SK-N-SH (cell line): ENCODE measurements at regions not wholly inside any gene's neighbourhood (a gene's known extent, or its start where the extent isn't known, plus 50 kb on each side); places are given as distances from the start of the nearest gene placed in this dataset.

Experiments used
- CTCF ChIA-PET: fragments of 300-600, 350-600 bp; formaldehyde crosslinking; extraction: SDS; loops from one replicate; lab custom pipeline; 2021; lab: Yijun Ruan, JAX
- POLR2A ChIA-PET: fragments of 350-600 bp; sonication (Branson Sonifier 250); formaldehyde crosslinking; extraction: SDS; loops from one replicate; lab custom pipeline; 2020; ENCODE audit warnings: antibody characterized with exemption, inconsistent platforms; lab: Yijun Ruan, JAX
- DNase-seq: peaks from one replicate; pipeline ENCODE4 v3.0.0; 2012
- H2AFZ ChIP-seq: fragments of 200-600 bp; sonication (generic); 2 replicates; pipeline ENCODE4 v1.8.1; 2016; ENCODE audit warnings: antibody characterized with exemption, mild to moderate bottlenecking, low read depth
- H3F3A ChIP-seq: fragments of 200-600 bp; sonication (generic); replicated peaks from 2 replicates; pipeline ENCODE3; 2016; ENCODE audit warnings: antibody characterized with exemption, mild to moderate bottlenecking; ENCODE audit not compliant: insufficient read depth
- H3K27ac ChIP-seq, 2 experiments: fragments of 200-500 bp in 1 of 2; fragments of 200-600 bp in 1 of 2; sonication (Bioruptor generic) in 1 of 2; sonication (generic), shearing (Covaris generic) in 1 of 2; 2 replicates each; pipeline versions ENCODE4 v1.5.1 to v1.6.1; 2014 to 2016; ENCODE audit warnings: low read depth in 2 of 2, inconsistent platforms in 1 of 2, low read length in 1 of 2, mild to moderate bottlenecking in 1 of 2, mixed read lengths in 1 of 2
- H3K27me3 ChIP-seq: fragments of 200-600 bp; sonication (generic), shearing (Covaris generic); 2 replicates; pipeline ENCODE4 v1.6.1; 2016; ENCODE audit warnings: mixed run types; ENCODE audit not compliant: insufficient read depth
- H3K36me3 ChIP-seq, 2 experiments: fragments of 200-500 bp in 1 of 2; fragments of 200-600 bp in 1 of 2; sonication (Bioruptor generic) in 1 of 2; sonication (generic) in 1 of 2; replicated peaks in 1 of 2; 2 replicates each; pipeline versions ENCODE3 to v1.5.1; 2014 to 2016; ENCODE audit warnings: low read length in 1 of 2, mild to moderate bottlenecking in 1 of 2; ENCODE audit not compliant: insufficient read depth in 2 of 2, control insufficient read depth in 1 of 2
- H3K4me1 ChIP-seq, 2 experiments: fragments of 200-500 bp in 1 of 2; fragments of 200-600 bp in 1 of 2; sonication (Bioruptor generic) in 1 of 2; sonication (generic), shearing (Covaris generic) in 1 of 2; 2 replicates each; pipeline versions ENCODE4 v1.5.1 to v1.6.1; 2014 to 2016; ENCODE audit warnings: low read depth in 1 of 2, low read length in 1 of 2, mixed run types in 1 of 2; ENCODE audit not compliant: insufficient read depth in 2 of 2, control insufficient read depth in 1 of 2
- H3K4me2 ChIP-seq: fragments of 200-600 bp; sonication (generic), shearing (Covaris generic); 2 replicates; pipeline ENCODE4 v1.6.1; 2017; ENCODE audit warnings: mixed run types
- H3K4me3 ChIP-seq, 2 experiments: fragments of 200-500 bp in 1 of 2; fragments of 200-600 bp in 1 of 2; sonication (Bioruptor generic) in 1 of 2; sonication (generic), shearing (Covaris generic) in 1 of 2; 2 replicates each; pipeline versions ENCODE4 v1.5.1 to v1.8.1; 2014 to 2016; ENCODE audit warnings: low read depth in 2 of 2, inconsistent platforms in 1 of 2, low read length in 1 of 2, mild to moderate bottlenecking in 1 of 2, mixed read lengths in 1 of 2, moderate library complexity in 1 of 2
- H3K79me2 ChIP-seq: fragments of 200-600 bp; sonication (generic); 2 replicates; pipeline ENCODE4 v1.8.1; 2017; ENCODE audit warnings: mild to moderate bottlenecking; ENCODE audit not compliant: insufficient read depth
- H3K9ac ChIP-seq: fragments of 200-600 bp; sonication (generic); 2 replicates; pipeline ENCODE4 v1.6.1; 2017; ENCODE audit warnings: mixed run types
- H3K9me2 ChIP-seq: fragments of 200-600 bp; sonication (generic); 2 replicates; pipeline ENCODE4 v1.6.1; 2017; ENCODE audit warnings: mixed run types
- H3K9me3 ChIP-seq: fragments of 200-600 bp; sonication (generic); 2 replicates; pipeline ENCODE4 v1.6.1; 2017; ENCODE audit warnings: mixed run types, mild to moderate bottlenecking, moderate library complexity
- H4K20me1 ChIP-seq: fragments of 200-600 bp; sonication (generic); 2 replicates; pipeline ENCODE4 v1.6.1; 2017; ENCODE audit warnings: mild to moderate bottlenecking, mixed run types; ENCODE audit not compliant: insufficient read depth
- CHD2 ChIP-seq: fragments of 150-350 bp; IDR thresholded peaks from 2 replicates; pipeline ENCODE4 v1.6.1; 2018; ENCODE audit warnings: low read length; ENCODE audit not compliant: partially characterized antibody
- CTCF ChIP-seq: fragments of 200-600 bp; sonication (generic); IDR thresholded peaks from 2 replicates; pipeline ENCODE4 v1.6.1; 2017; ENCODE audit warnings: antibody characterized with exemption, mild to moderate bottlenecking, moderate library complexity
- ELF1 ChIP-seq: IDR thresholded peaks from 2 replicates; pipeline ENCODE4 v1.4.0; 2012
- EZH2phosphoT487 ChIP-seq: fragments of 200-600 bp; sonication (generic); IDR thresholded peaks from 2 replicates; pipeline ENCODE4 v1.6.1; 2017; ENCODE audit warnings: low read depth, mixed run types, mild to moderate bottlenecking, antibody characterized with exemption, moderate library complexity, borderline replicate concordance
- FOXM1 ChIP-seq: IDR thresholded peaks from 2 replicates; pipeline ENCODE4 v1.4.0; 2012; ENCODE audit warnings: low read depth, mild to moderate bottlenecking
- GATA2 ChIP-seq: sonication (generic); formaldehyde crosslinking; IDR thresholded peaks from 2 replicates; pipeline ENCODE4 v1.5.0; 2020; ENCODE audit warnings: mild to moderate bottlenecking, missing genetic modification reagents
- JUND ChIP-seq: IDR thresholded peaks from 2 replicates; pipeline ENCODE4 v1.4.0; 2012
- MAX ChIP-seq: IDR thresholded peaks from 2 replicates; pipeline ENCODE4 v1.4.0; 2012; ENCODE audit warnings: low read depth
- MEF2A ChIP-seq: IDR thresholded peaks from 2 replicates; pipeline ENCODE4 v1.4.0; 2012; ENCODE audit warnings: low read depth, borderline replicate concordance
- MXI1 ChIP-seq: IDR thresholded peaks from 2 replicates; pipeline ENCODE4 v1.6.1; 2012; ENCODE audit warnings: mild to moderate bottlenecking, low read depth, low read length, improper control_type of control experiment
- NFIC ChIP-seq: IDR thresholded peaks from 2 replicates; pipeline ENCODE4 v1.4.0; 2012; ENCODE audit warnings: borderline replicate concordance
- PBX3 ChIP-seq: IDR thresholded peaks from 2 replicates; pipeline ENCODE4; 2012
- POLR2AphosphoS5 ChIP-seq: IDR thresholded peaks from 2 replicates; pipeline ENCODE4 v1.6.1; 2012; ENCODE audit warnings: low read depth, low read length
- RAD21 ChIP-seq: IDR thresholded peaks from 2 replicates; pipeline ENCODE4 v1.6.1; 2012; ENCODE audit warnings: mild to moderate bottlenecking, low read length
- REST ChIP-seq: IDR thresholded peaks from 2 replicates; pipeline ENCODE4 v1.6.1; 2012; ENCODE audit warnings: mild to moderate bottlenecking, low read depth, low read length, moderate library complexity
- SIN3A ChIP-seq: IDR thresholded peaks from 2 replicates; pipeline ENCODE4 v1.6.1; 2012; ENCODE audit warnings: low read depth, mild to moderate bottlenecking, low read length, moderate library complexity, borderline replicate concordance
- TAF1 ChIP-seq: IDR thresholded peaks from 2 replicates; pipeline ENCODE4 v1.6.1; 2012; ENCODE audit warnings: low read depth, mild to moderate bottlenecking, low read length, moderate library complexity, borderline replicate concordance
- TEAD4 ChIP-seq: IDR thresholded peaks from 2 replicates; pipeline ENCODE4 v1.4.0; 2012; ENCODE audit warnings: mild to moderate bottlenecking, borderline replicate concordance; ENCODE audit not compliant: insufficient read depth
- YY1 ChIP-seq: IDR thresholded peaks from 2 replicates; pipeline ENCODE4 v1.4.0; 2012; ENCODE audit warnings: low read depth, mild to moderate bottlenecking
- ZBTB33 ChIP-seq: IDR thresholded peaks from 2 replicates; pipeline ENCODE4 v1.4.0; 2012; ENCODE audit warnings: low read depth, borderline replicate concordance
- WGBS: methylation state at CpG from one replicate; pipeline ENCODE4 v1.1.6; 2017; ENCODE audit warnings: low lambda C conversion rate; 5-methylcytosine and 5-hydroxymethylcytosine counted together

- H3K4me2 ChIP-seq = no peak overlapping the region
- H3K4me3 ChIP-seq = no peak overlapping the region
- H3K9me3 ChIP-seq = no peaks in the 10 kb centered on the region
- CTCF ChIA-PET = interaction anchor here (0.7 to 1.2 kb wide), 3 partner anchors 10 to 17 kb away, joined by 3 read pairs; no protein-coding TSS in a partner anchor
- no peaks in the 10 kb centered on the region for H3K36me3 ChIP-seq
- H3K27ac ChIP-seq = no peak overlapping the region
- DNase-seq = no peak
- POLR2A ChIA-PET = no interaction called here
- H3K4me1 ChIP-seq = no peaks in the 10 kb centered on the region; a peak in 1 of 4 replicates
- TF ChIP-seq TEAD4 = no peak
- TF ChIP-seq, all 33 proteins: peak for 0
- H3K27me3 ChIP-seq = no peaks in the 10 kb centered on the region
- no peaks in the 10 kb centered on the region for H4K20me1 ChIP-seq
- no peak overlapping the region for H3K9ac ChIP-seq
- H3K79me2 ChIP-seq = no peaks in the 10 kb centered on the region
- no peaks in the 10 kb centered on the region for H3K9me2 ChIP-seq
- 85% methylated on average over 9 of the region's 9 CpGs for WGBS
- H2AFZ ChIP-seq = no peak overlapping the region
- H3F3A ChIP-seq = no peaks in the 10 kb centered on the region
Observed at GRCh38 chr16:11472851-11473250, 113.9 kb downstream of the LITAF start.

- Histone ChIP-seq H4K20me1 (no peaks in the 10 kb centered on the region), H3K9ac (no peak overlapping the region), H3K4me2 (no peak overlapping the region), H3K4me3 (no peak overlapping the region), H3K27ac (no peak overlapping the region), H3K27me3 (no peaks in the 10 kb centered on the region), H3K36me3 (no peaks in the 10 kb centered on the region), H3F3A (no peaks in the 10 kb centered on the region), H3K9me3 (no peaks in the 10 kb centered on the region), H3K9me2 (no peaks in the 10 kb centered on the region), H3K4me1 (no peaks in the 10 kb centered on the region; a peak in 1 of 4 replicates), H2AFZ (no peak overlapping the region), H3K79me2 (no peaks in the 10 kb centered on the region)
- ChIA-PET CTCF (interaction anchor here (0.9 to 1.1 kb wide), 2 partner anchors 8 to 16 kb away, joined by 3 read pairs; no protein-coding TSS in a partner anchor), POLR2A (no interaction called here)
- 67% methylated on average over 10 of the region's 10 CpGs for WGBS
- no peak for TF ChIP-seq MXI1
- TF ChIP-seq CHD2 = no peak
- TF ChIP-seq MAX = no peak
- TF ChIP-seq CTCF = no peak
- no peak for TF ChIP-seq GATA2
- no peak for TF ChIP-seq TEAD4
- TF ChIP-seq YY1 = no peak
- TF ChIP-seq RAD21 = no peak
- TF ChIP-seq REST = no peak
- TF ChIP-seq EZH2phosphoT487 = no peak
- TF ChIP-seq JUND = no peak
- no peak for TF ChIP-seq TAF1
- no peak for TF ChIP-seq FOXM1
- TF ChIP-seq PBX3 = no peak
- no peak for TF ChIP-seq NFIC
- no peak for TF ChIP-seq ZBTB33
- no peak for TF ChIP-seq POLR2AphosphoS5
- TF ChIP-seq MEF2A = no peak
- no peak for TF ChIP-seq SIN3A
- TF ChIP-seq ELF1 = no peak
- DNase-seq = no peak
Observed at GRCh38 chr16:11473728-11474127, 113.0 kb downstream of the LITAF start.
